ENCODE measurements at regions not wholly inside any gene's neighbourhood (a gene's known extent, or its start where the extent isn't known, plus 50 kb on each side); places are given as distances from the start of the nearest gene placed in this dataset.
"Not testable (repeated sequence)": the region's sequence is repeated elsewhere in the genome, so short reads cannot be mapped to it uniquely, and the experiment has no call there.

DNA sequence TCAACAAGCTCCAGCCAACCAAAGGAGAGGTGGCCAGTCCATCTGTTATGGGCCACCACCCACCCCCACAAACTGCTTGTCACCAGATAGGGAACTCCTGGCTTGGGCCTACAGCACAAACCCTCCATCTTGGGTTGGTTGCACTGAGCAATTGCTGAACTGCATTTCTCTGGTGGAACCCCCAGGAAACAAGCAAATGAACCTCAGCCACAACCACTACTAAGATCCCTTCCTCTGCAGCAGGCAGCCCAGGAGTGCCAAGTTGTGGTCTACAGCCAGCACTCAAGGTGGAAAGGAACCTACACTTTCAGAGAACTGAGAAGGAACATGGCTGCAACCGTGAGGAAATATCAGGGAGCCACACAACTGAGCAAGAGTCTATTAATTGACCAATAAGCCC is 171.6 kb downstream of the TMEM200A start:
- TF ChIP-seq CTCF (conservative IDR thresholded peaks at IDR 0.05; ENCODE audit: low read depth, low read length) = no peak
- DNase-seq (ENCODE audit: low read depth) = no peak

DNA sequence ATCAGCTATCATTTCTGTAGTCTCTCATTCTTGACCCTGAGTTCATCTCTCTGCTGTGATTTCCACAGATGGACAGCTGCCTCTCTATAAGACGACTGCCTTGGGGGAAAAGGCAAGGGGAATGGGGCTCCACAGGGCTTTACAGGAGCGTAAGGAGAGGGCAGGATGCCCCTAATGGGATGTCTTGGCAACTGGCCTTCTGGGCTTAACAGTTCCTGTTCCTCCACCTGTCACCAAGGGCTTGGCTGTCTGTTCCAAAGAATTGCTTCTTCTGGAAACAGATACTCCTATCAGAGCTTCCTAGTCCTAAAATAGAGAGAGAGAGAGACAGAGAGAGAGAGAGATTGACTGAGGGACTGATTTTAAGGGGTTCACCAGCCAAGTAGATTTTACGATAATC is 181.9 kb downstream of the TMEM200A start:
- DNase-seq (ENCODE audit: low read depth) = no peak
- no peak overlapping the region for H3K4me3 ChIP-seq (ENCODE audit: low read depth, low read length)
- TF ChIP-seq CTCF (conservative IDR thresholded peaks at IDR 0.05; ENCODE audit: low read depth, low read length) = no peak

More for the DNA sequence above, 171.6 kb downstream of the TMEM200A start:
- H3K4me3 ChIP-seq (ENCODE audit: low read depth, low read length) = no peak overlapping the region

DNA sequence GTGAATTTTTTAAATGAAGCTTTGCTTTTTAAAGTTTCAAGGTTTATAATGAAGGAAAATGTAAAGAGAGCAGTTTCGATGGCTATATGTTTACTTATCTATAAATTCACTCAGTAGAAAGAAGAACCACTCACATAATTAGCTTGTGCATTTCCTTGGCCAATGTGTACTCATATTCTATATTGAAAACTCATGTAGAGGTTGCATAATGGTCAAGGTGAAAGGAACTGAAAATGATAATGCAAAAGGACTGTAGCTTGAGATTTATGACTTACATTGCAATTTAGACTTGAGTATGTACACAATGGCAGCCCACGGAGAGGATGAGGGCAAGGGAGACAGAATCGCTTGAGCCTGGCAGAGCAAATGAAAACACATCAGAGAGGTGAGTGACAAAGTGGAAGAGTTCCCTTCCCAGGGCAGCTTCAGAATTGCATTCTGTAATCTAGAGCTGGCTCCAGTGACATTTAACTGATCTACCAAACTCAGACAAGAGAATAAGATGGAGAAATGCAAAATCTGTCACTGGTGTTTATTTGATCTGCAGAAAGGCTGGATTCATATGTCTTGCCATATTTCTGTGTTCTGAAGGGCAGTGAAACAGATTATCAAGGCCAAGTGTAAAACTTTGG is 191.8 kb downstream of the TMEM200A start:
- no peak overlapping the region for H3K4me3 ChIP-seq (ENCODE audit: low read depth, low read length)
- no peak for TF ChIP-seq CTCF (conservative IDR thresholded peaks at IDR 0.05; ENCODE audit: low read depth, low read length)
- DNase-seq (ENCODE audit: low read depth) = no peak

GRCh38 chr6:130558131-130558530 is 192.3 kb downstream of the TMEM200A start:
- H3K4me3 ChIP-seq (ENCODE audit: low read depth, low read length) = no peak overlapping the region
- DNase-seq (ENCODE audit: low read depth) = no peak
- no peak for TF ChIP-seq CTCF (conservative IDR thresholded peaks at IDR 0.05; ENCODE audit: low read depth, low read length)

- H3K4me3 ChIP-seq (ENCODE audit: low read depth, low read length) = no peak overlapping the region
- no peak for TF ChIP-seq CTCF (conservative IDR thresholded peaks at IDR 0.05; ENCODE audit: low read depth, low read length)
- DNase-seq (ENCODE audit: low read depth) = no peak
These were observed 193.3 kb downstream of the TMEM200A start for GRCh38 chr6:130559166-130559565.

DNA sequence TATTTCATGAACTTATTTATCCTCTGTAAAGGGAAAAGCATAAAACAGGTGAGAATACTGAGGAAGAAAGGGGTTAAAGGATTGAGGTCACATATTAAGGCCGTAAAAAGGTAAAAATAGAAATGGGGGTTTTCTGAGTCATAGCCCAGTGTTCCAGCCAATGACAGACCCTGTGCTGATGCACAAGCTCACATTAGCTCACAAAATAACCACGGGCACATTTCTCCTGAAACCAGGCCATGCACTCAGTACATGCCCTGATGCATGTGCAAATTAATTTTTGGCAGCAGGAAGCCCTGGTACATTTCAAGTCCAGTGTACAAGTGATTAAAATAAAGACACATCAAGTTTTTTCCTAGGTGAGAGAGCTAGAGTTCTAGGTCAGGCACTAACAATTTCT is 194.4 kb downstream of the TMEM200A start:
- no peak overlapping the region for H3K4me3 ChIP-seq (ENCODE audit: low read depth, low read length)
- DNase-seq (ENCODE audit: low read depth) = no peak
- TF ChIP-seq CTCF (conservative IDR thresholded peaks at IDR 0.05; ENCODE audit: low read depth, low read length) = no peak

DNA sequence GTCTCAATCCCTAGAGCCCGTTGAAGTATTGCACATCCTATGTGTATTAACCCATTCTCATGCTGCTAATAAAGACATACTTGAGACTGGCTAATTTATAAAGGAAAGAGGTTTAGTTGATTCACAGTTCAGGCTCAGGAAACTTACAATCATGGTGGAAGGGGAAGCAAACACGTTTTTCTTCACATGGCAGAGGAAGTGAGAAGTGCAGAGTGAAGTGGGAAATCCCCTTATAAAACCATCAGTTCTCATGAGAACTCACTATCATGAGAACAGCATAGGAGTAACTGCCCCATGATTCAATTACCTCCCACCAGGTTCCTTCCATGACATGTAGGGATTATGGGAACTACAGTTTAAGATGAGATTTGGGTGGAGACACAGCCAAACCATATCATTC is 195.3 kb downstream of the TMEM200A start:
- not testable (repeated sequence) for H3K4me3 ChIP-seq (ENCODE audit: low read depth, low read length); DNase-seq (ENCODE audit: low read depth)
